ENCODE measurements at regions not wholly inside any gene's neighbourhood (a gene's known extent, or its start where the extent isn't known, plus 50 kb on each side); places are given as distances from the start of the nearest gene placed in this dataset.

DNA sequence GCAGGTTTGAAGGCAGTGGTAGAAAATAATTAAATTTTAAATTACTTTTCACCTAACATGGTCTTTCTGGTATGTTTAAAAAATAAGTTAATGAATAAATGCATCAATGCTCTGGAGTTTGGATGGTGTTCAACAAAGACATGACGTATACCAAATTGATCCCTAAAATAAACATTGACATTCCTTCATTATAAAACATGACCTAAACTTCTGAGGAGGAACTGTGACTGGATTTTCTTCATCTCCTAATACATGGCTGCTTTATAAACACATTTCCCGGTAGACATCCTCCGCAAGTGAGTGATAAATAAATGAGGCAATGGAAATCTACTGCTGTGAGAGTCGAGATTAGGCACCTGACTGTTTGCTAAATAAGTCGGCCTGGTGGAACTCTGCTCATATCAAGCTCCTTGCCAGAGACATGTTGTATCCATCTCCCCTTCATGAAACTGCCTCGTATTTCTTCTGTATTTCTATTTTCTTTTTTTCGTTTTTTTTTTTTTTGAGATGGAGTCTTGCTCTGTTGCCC, 362.3 kb downstream of the RNF144A start:
- TF ChIP-seq TAF1 (IDR thresholded peaks at IDR 0.05; ENCODE audit: low read depth, low read length) (no peak), POLR2A (IDR thresholded peaks at IDR 0.05; ENCODE audit: low read depth, low read length) (no peak), POLR2AphosphoS5 (IDR thresholded peaks at IDR 0.05; ENCODE audit: low read depth, low read length) (no peak), POU2F2 (IDR thresholded peaks at IDR 0.05; ENCODE audit: low read depth, low read length) (no peak), SPI1 (IDR thresholded peaks at IDR 0.05; ENCODE audit: low read depth, low read length) (no peak)

Measured in GM12891 (cell line).